Neural cell (in vitro differentiated cells): ENCODE measurements at regions not wholly inside any gene's neighbourhood (a gene's known extent, or its start where the extent isn't known, plus 50 kb on each side); places are given as distances from the start of the nearest gene placed in this dataset.

Source experiments
- H2AFZ ChIP-seq: fragments of 200-600, 300-800 bp; sonication (generic), shearing (Covaris generic); 2 replicates; pipeline ENCODE4 v1.6.0; 2014; ENCODE audit warnings: low read depth, mild to moderate bottlenecking, antibody characterized with exemption, low read length, moderate library complexity
- H3F3A ChIP-seq: fragments of 200-600 bp; shearing (Covaris generic); 2 replicates; pipeline ENCODE4 v1.6.1; 2016; ENCODE audit warnings: mild to moderate bottlenecking, moderate library complexity, mixed read lengths, antibody characterized with exemption, low read length; ENCODE audit not compliant: insufficient read depth, poor library complexity, severe bottlenecking
- H3K27ac ChIP-seq: fragments of 200-600, 300-800 bp; sonication (generic), shearing (Covaris generic); 2 replicates; pipeline ENCODE4 v1.5.1; 2014; ENCODE audit warnings: mild to moderate bottlenecking, low read length, moderate library complexity
- H3K27me3 ChIP-seq: fragments of 300-800, 200-600 bp; sonication (generic), shearing (Covaris generic); 2 replicates; pipeline ENCODE4 v1.6.0; 2014; ENCODE audit warnings: mild to moderate bottlenecking, low read depth, low read length, moderate library complexity; ENCODE audit not compliant: insufficient read depth
- H3K36me3 ChIP-seq: fragments of 300-800, 200-600 bp; sonication (generic), shearing (Covaris generic); 2 replicates; pipeline ENCODE4 v1.5.1; 2014; ENCODE audit warnings: mild to moderate bottlenecking, antibody characterized with exemption, low read length, moderate library complexity; ENCODE audit not compliant: insufficient read depth
- H3K4me2 ChIP-seq: fragments of 300-800, 200-600 bp; sonication (generic), shearing (Covaris generic); 2 replicates; pipeline ENCODE4 v1.6.0; 2014; ENCODE audit warnings: mild to moderate bottlenecking, low read length
- H3K4me3 ChIP-seq: fragments of 300-800, 200-600 bp; sonication (generic), shearing (Covaris generic); 2 replicates; pipeline ENCODE4 v1.5.1; 2014; ENCODE audit warnings: mild to moderate bottlenecking, low read length, moderate library complexity
- H3K79me2 ChIP-seq: fragments of 200-600 bp; shearing (Covaris generic); replicated peaks from 2 replicates; pipeline ENCODE4 v1.6.0; 2014; ENCODE audit warnings: mild to moderate bottlenecking, low read length, moderate library complexity; ENCODE audit not compliant: insufficient read depth
- H3K9ac ChIP-seq: fragments of 300-800, 200-600 bp; sonication (generic), shearing (Covaris generic); 2 replicates; pipeline ENCODE4 v1.6.1; 2016; ENCODE audit warnings: mild to moderate bottlenecking, low read length, mixed read lengths
- H3K9me2 ChIP-seq: fragments of 200-600 bp; shearing (Covaris generic); 2 replicates; pipeline ENCODE4 v1.6.1; 2016; ENCODE audit warnings: mild to moderate bottlenecking, low read length, mixed read lengths; ENCODE audit not compliant: insufficient read depth
- H3K9me3 ChIP-seq: fragments of 200-600, 300-800 bp; sonication (generic), shearing (Covaris generic); 2 replicates; pipeline ENCODE4 v1.6.1; 2016; ENCODE audit warnings: mild to moderate bottlenecking, mixed run types, low read length, moderate library complexity, mixed read lengths
- H4K20me1 ChIP-seq: fragments of 200-600 bp; shearing (Covaris generic); 2 replicates; pipeline ENCODE4 v1.6.1; 2016; ENCODE audit warnings: mild to moderate bottlenecking, mixed run types; ENCODE audit not compliant: insufficient read depth
- CTCF ChIP-seq: fragments of 450-650 bp; IDR thresholded peaks from 2 replicates; pipeline ENCODE4 v1.5.1; 2014; ENCODE audit warnings: antibody characterized with exemption, mild to moderate bottlenecking, moderate library complexity; ENCODE audit not compliant: poor library complexity, severe bottlenecking
- EP300 ChIP-seq: fragments of 450-650 bp; conservative IDR thresholded peaks from 2 replicates; pipeline ENCODE4 v1.6.1; 2014; ENCODE audit warnings: antibody characterized with exemption, mild to moderate bottlenecking, moderate library complexity; ENCODE audit not compliant: poor library complexity, severe bottlenecking
- EZH2 ChIP-seq: fragments of 200-600, 300-800 bp; shearing (Covaris generic), sonication (generic); IDR thresholded peaks from 2 replicates; pipeline ENCODE4 v1.6.1; 2014; ENCODE audit warnings: antibody characterized with exemption, low read length, borderline replicate concordance, mild to moderate bottlenecking; ENCODE audit not compliant: insufficient read depth, poor library complexity, severe bottlenecking
- MXI1 ChIP-seq: fragments of 450-650 bp; conservative IDR thresholded peaks from 2 replicates; pipeline ENCODE4 v1.6.1; 2014; ENCODE audit warnings: antibody characterized with exemption, mild to moderate bottlenecking; ENCODE audit not compliant: poor library complexity, severe bottlenecking
- POLR2AphosphoS5 ChIP-seq: IDR thresholded peaks from 2 replicates; pipeline ENCODE4 v1.6.1; 2012
- RAD21 ChIP-seq: fragments of 450-650 bp; conservative IDR thresholded peaks from 2 replicates; pipeline ENCODE4 v1.6.1; 2014; ENCODE audit warnings: antibody characterized with exemption, mild to moderate bottlenecking, moderate library complexity
- REST ChIP-seq: IDR thresholded peaks from 2 replicates; pipeline ENCODE4 v1.6.1; 2012; ENCODE audit warnings: borderline replicate concordance
- SMC3 ChIP-seq: fragments of 450-650 bp; conservative IDR thresholded peaks from 2 replicates; pipeline ENCODE4 v1.6.1; 2014; ENCODE audit warnings: antibody characterized with exemption, mild to moderate bottlenecking, moderate library complexity; ENCODE audit not compliant: poor library complexity
- TAF1 ChIP-seq: IDR thresholded peaks from 2 replicates; pipeline ENCODE4 v1.6.1; 2012; ENCODE audit warnings: low read depth

- H3K9me2 ChIP-seq, result no peaks in the 10 kb centered on the region
- TF ChIP-seq TAF1, result no peak
- TF ChIP-seq RAD21, result no peak
- no peak for TF ChIP-seq CTCF
- no peak for TF ChIP-seq POLR2AphosphoS5
- no peak for TF ChIP-seq SMC3
- TF ChIP-seq MXI1, result no peak
- no peak for TF ChIP-seq REST
- no peak for TF ChIP-seq EP300
- TF ChIP-seq EZH2, result no peak
- no peaks in the 10 kb centered on the region for H3K27me3 ChIP-seq
- no peak overlapping the region for H3K9ac ChIP-seq
- no peaks in the 10 kb centered on the region for H3K9me3 ChIP-seq
- H3K27ac ChIP-seq, result no peak overlapping the region
- H3K4me3 ChIP-seq, result no peak overlapping the region
- no peak overlapping the region for H2AFZ ChIP-seq
- H3K79me2 ChIP-seq, result no peaks in the 10 kb centered on the region
- no peaks in the 10 kb centered on the region for H3K36me3 ChIP-seq
- no peak overlapping the region for H3K4me2 ChIP-seq
- no peaks in the 10 kb centered on the region for H3F3A ChIP-seq
- no peaks in the 10 kb centered on the region for H4K20me1 ChIP-seq
Measured at GRCh38 chr15:29437888-29438702, 168.5 kb upstream of the NSMCE3 start.

- no peaks in the 10 kb centered on the region for H3K27me3 ChIP-seq
- H3K4me3 ChIP-seq, result no peak overlapping the region
- TF ChIP-seq EZH2, result no peak
- no peak for TF ChIP-seq POLR2AphosphoS5
- no peak for TF ChIP-seq EP300
- TF ChIP-seq SMC3, result no peak
- TF ChIP-seq TAF1, result no peak
- TF ChIP-seq RAD21, result no peak
- no peak for TF ChIP-seq MXI1
- no peak for TF ChIP-seq REST
- no peak for TF ChIP-seq CTCF
- no peak overlapping the region for H3K27ac ChIP-seq
- H2AFZ ChIP-seq, result no peak overlapping the region
- no peak overlapping the region for H3K9ac ChIP-seq
- no peaks in the 10 kb centered on the region for H3K36me3 ChIP-seq
- H3K4me2 ChIP-seq, result no peak overlapping the region
- H4K20me1 ChIP-seq, result no peaks in the 10 kb centered on the region
- H3K9me3 ChIP-seq, result no peaks in the 10 kb centered on the region
- H3F3A ChIP-seq, result no peaks in the 10 kb centered on the region
- no peaks in the 10 kb centered on the region for H3K9me2 ChIP-seq
- no peaks in the 10 kb centered on the region for H3K79me2 ChIP-seq
Measured at GRCh38 chr15:29435811-29436210, 166.2 kb upstream of the NSMCE3 start.
